ENCODE measurements at regions not wholly inside any gene's neighbourhood (a gene's known extent, or its start where the extent isn't known, plus 50 kb on each side); places are given as distances from the start of the nearest gene placed in this dataset.

GRCh38 chr3:28816017-28816416, 464.9 kb upstream of the RBMS3 start:
- Histone ChIP-seq H3K36me3 (ENCODE audit: control insufficient read depth, insufficient read depth, low read length, severe bottlenecking) (no peaks in the 10 kb centered on the region), H3K9me3 (ENCODE audit: control insufficient read depth, low read length) (peaks cover 3% of the 10 kb centered on the region), H3K4me1 (ENCODE audit: control insufficient read depth, insufficient read depth, low read length) (no peaks in the 10 kb centered on the region), H3K27me3 (replicated peaks; ENCODE audit: control insufficient read depth, insufficient read depth, low read length) (no peaks in the 10 kb centered on the region), H3K4me3 (ENCODE audit: low read length) (no peak overlapping the region), H3K9ac (ENCODE audit: low read length) (no peak overlapping the region)
- DNase-seq (ENCODE audit: low read depth), result no peak

GRCh38 chr3:28824316-28824715, 456.6 kb upstream of the RBMS3 start:
- H3K9me3 ChIP-seq (ENCODE audit: control insufficient read depth, low read length), result peaks cover 2% of the 10 kb centered on the region
- H3K4me3 ChIP-seq (ENCODE audit: low read length), result no peak overlapping the region
- no peaks in the 10 kb centered on the region for H3K36me3 ChIP-seq (ENCODE audit: control insufficient read depth, insufficient read depth, low read length, severe bottlenecking)
- DNase-seq (ENCODE audit: low read depth), result no peak
- no peak overlapping the region for H3K9ac ChIP-seq (ENCODE audit: low read length)
- no peaks in the 10 kb centered on the region for H3K27me3 ChIP-seq (replicated peaks; ENCODE audit: control insufficient read depth, insufficient read depth, low read length)
- no peaks in the 10 kb centered on the region for H3K4me1 ChIP-seq (ENCODE audit: control insufficient read depth, insufficient read depth, low read length)

- no peaks in the 10 kb centered on the region for H3K36me3 ChIP-seq (ENCODE audit: control insufficient read depth, insufficient read depth, low read length, severe bottlenecking)
- no peak overlapping the region for H3K9ac ChIP-seq (ENCODE audit: low read length)
- H3K9me3 ChIP-seq (ENCODE audit: control insufficient read depth, low read length), result peaks cover 5% of the 10 kb centered on the region
- no peak overlapping the region for H3K4me3 ChIP-seq (ENCODE audit: low read length)
- H3K4me1 ChIP-seq (ENCODE audit: control insufficient read depth, insufficient read depth, low read length), result no peaks in the 10 kb centered on the region
- DNase-seq (ENCODE audit: low read depth), result no peak
- no peaks in the 10 kb centered on the region for H3K27me3 ChIP-seq (replicated peaks; ENCODE audit: control insufficient read depth, insufficient read depth, low read length)
Measured at GRCh38 chr3:28826840-28827239, 454.0 kb upstream of the RBMS3 start.

- Histone ChIP-seq H3K27me3 (replicated peaks; ENCODE audit: control insufficient read depth, insufficient read depth, low read length) (peaks cover 31% of the 10 kb centered on the region), H3K9me3 (ENCODE audit: control insufficient read depth, low read length) (peaks cover 5% of the 10 kb centered on the region), H3K4me1 (ENCODE audit: control insufficient read depth, insufficient read depth, low read length) (no peaks in the 10 kb centered on the region), H3K4me3 (ENCODE audit: low read length) (no peak overlapping the region), H3K36me3 (ENCODE audit: control insufficient read depth, insufficient read depth, low read length, severe bottlenecking) (no peaks in the 10 kb centered on the region), H3K9ac (ENCODE audit: low read length) (no peak overlapping the region)
- no peak for DNase-seq (ENCODE audit: low read depth)
Measured at GRCh38 chr3:28835249-28835648, 445.6 kb upstream of the RBMS3 start.

GRCh38 chr3:28835751-28836150, 445.1 kb upstream of the RBMS3 start:
- Histone ChIP-seq H3K4me1 (ENCODE audit: control insufficient read depth, insufficient read depth, low read length) (no peaks in the 10 kb centered on the region), H3K36me3 (ENCODE audit: control insufficient read depth, insufficient read depth, low read length, severe bottlenecking) (no peaks in the 10 kb centered on the region), H3K9ac (ENCODE audit: low read length) (no peak overlapping the region), H3K9me3 (ENCODE audit: control insufficient read depth, low read length) (peaks cover 5% of the 10 kb centered on the region), H3K4me3 (ENCODE audit: low read length) (no peak overlapping the region), H3K27me3 (replicated peaks; ENCODE audit: control insufficient read depth, insufficient read depth, low read length) (peaks cover 31% of the 10 kb centered on the region)
- peak; percentile 19 for DNase-seq (ENCODE audit: low read depth)

GRCh38 chr3:28836199-28836598, 444.7 kb upstream of the RBMS3 start:
- Histone ChIP-seq H3K36me3 (ENCODE audit: control insufficient read depth, insufficient read depth, low read length, severe bottlenecking) (no peaks in the 10 kb centered on the region), H3K9me3 (ENCODE audit: control insufficient read depth, low read length) (peaks cover 4% of the 10 kb centered on the region)

GRCh38 chr3:28840976-28841376, 439.9 kb upstream of the RBMS3 start:
- Histone ChIP-seq H3K4me1 (ENCODE audit: control insufficient read depth, insufficient read depth, low read length) (no peaks in the 10 kb centered on the region), H3K27me3 (replicated peaks; ENCODE audit: control insufficient read depth, insufficient read depth, low read length) (peaks cover 21% of the 10 kb centered on the region), H3K36me3 (ENCODE audit: control insufficient read depth, insufficient read depth, low read length, severe bottlenecking) (no peaks in the 10 kb centered on the region), H3K9me3 (ENCODE audit: control insufficient read depth, low read length) (no peaks in the 10 kb centered on the region), H3K4me3 (ENCODE audit: low read length) (no peak overlapping the region), H3K9ac (ENCODE audit: low read length) (no peak overlapping the region)
- DNase-seq (ENCODE audit: low read depth), result no peak

More at GRCh38 chr3:28836199-28836598, 444.7 kb upstream of the RBMS3 start:
- no peak for DNase-seq (ENCODE audit: low read depth)
- Histone ChIP-seq H3K9ac (ENCODE audit: low read length) (no peak overlapping the region), H3K4me3 (ENCODE audit: low read length) (no peak overlapping the region), H3K4me1 (ENCODE audit: control insufficient read depth, insufficient read depth, low read length) (no peaks in the 10 kb centered on the region), H3K27me3 (replicated peaks; ENCODE audit: control insufficient read depth, insufficient read depth, low read length) (peaks cover 31% of the 10 kb centered on the region)

GRCh38 chr3:28841441-28841840, 439.4 kb upstream of the RBMS3 start:
- Histone ChIP-seq H3K9ac (ENCODE audit: low read length) (no peak overlapping the region), H3K9me3 (ENCODE audit: control insufficient read depth, low read length) (no peaks in the 10 kb centered on the region), H3K4me1 (ENCODE audit: control insufficient read depth, insufficient read depth, low read length) (no peaks in the 10 kb centered on the region), H3K27me3 (replicated peaks; ENCODE audit: control insufficient read depth, insufficient read depth, low read length) (peaks cover 18% of the 10 kb centered on the region), H3K36me3 (ENCODE audit: control insufficient read depth, insufficient read depth, low read length, severe bottlenecking) (no peaks in the 10 kb centered on the region), H3K4me3 (ENCODE audit: low read length) (no peak overlapping the region)
- DNase-seq (ENCODE audit: low read depth), result no peak

- no peaks in the 10 kb centered on the region for H3K4me1 ChIP-seq (ENCODE audit: control insufficient read depth, insufficient read depth, low read length)
- H3K9ac ChIP-seq (ENCODE audit: low read length), result no peak overlapping the region
- H3K36me3 ChIP-seq (ENCODE audit: control insufficient read depth, insufficient read depth, low read length, severe bottlenecking), result no peaks in the 10 kb centered on the region
- DNase-seq (ENCODE audit: low read depth), result no peak
- H3K9me3 ChIP-seq (ENCODE audit: control insufficient read depth, low read length), result no peaks in the 10 kb centered on the region
- peaks cover 6% of the 10 kb centered on the region for H3K27me3 ChIP-seq (replicated peaks; ENCODE audit: control insufficient read depth, insufficient read depth, low read length)
- H3K4me3 ChIP-seq (ENCODE audit: low read length), result no peak overlapping the region
Measured at GRCh38 chr3:28844298-28845005, 436.4 kb upstream of the RBMS3 start.

GRCh38 chr3:28845006-28845324, 435.9 kb upstream of the RBMS3 start:
- DNase-seq (ENCODE audit: low read depth), result no peak
- H3K9me3 ChIP-seq (ENCODE audit: control insufficient read depth, low read length), result no peaks in the 10 kb centered on the region
- no peak overlapping the region for H3K9ac ChIP-seq (ENCODE audit: low read length)
- H3K36me3 ChIP-seq (ENCODE audit: control insufficient read depth, insufficient read depth, low read length, severe bottlenecking), result no peaks in the 10 kb centered on the region
- peaks cover 6% of the 10 kb centered on the region for H3K27me3 ChIP-seq (replicated peaks; ENCODE audit: control insufficient read depth, insufficient read depth, low read length)
- H3K4me1 ChIP-seq (ENCODE audit: control insufficient read depth, insufficient read depth, low read length), result no peaks in the 10 kb centered on the region
- H3K4me3 ChIP-seq (ENCODE audit: low read length), result no peak overlapping the region

- no peaks in the 10 kb centered on the region for H3K4me1 ChIP-seq (ENCODE audit: control insufficient read depth, insufficient read depth, low read length)
- no peak for DNase-seq (ENCODE audit: low read depth)
- H3K9me3 ChIP-seq (ENCODE audit: control insufficient read depth, low read length), result no peaks in the 10 kb centered on the region
- H3K9ac ChIP-seq (ENCODE audit: low read length), result no peak overlapping the region
- H3K36me3 ChIP-seq (ENCODE audit: control insufficient read depth, insufficient read depth, low read length, severe bottlenecking), result no peaks in the 10 kb centered on the region
- H3K27me3 ChIP-seq (replicated peaks; ENCODE audit: control insufficient read depth, insufficient read depth, low read length), result peaks cover 6% of the 10 kb centered on the region
- H3K4me3 ChIP-seq (ENCODE audit: low read length), result no peak overlapping the region
Measured at GRCh38 chr3:28846971-28847478, 433.8 kb upstream of the RBMS3 start.

GRCh38 chr3:28847736-28848135, 433.1 kb upstream of the RBMS3 start:
- H3K9ac ChIP-seq (ENCODE audit: low read length), result no peak overlapping the region
- H3K4me3 ChIP-seq (ENCODE audit: low read length), result no peak overlapping the region
- no peak for DNase-seq (ENCODE audit: low read depth)
- no peaks in the 10 kb centered on the region for H3K36me3 ChIP-seq (ENCODE audit: control insufficient read depth, insufficient read depth, low read length, severe bottlenecking)
- peaks cover 6% of the 10 kb centered on the region for H3K27me3 ChIP-seq (replicated peaks; ENCODE audit: control insufficient read depth, insufficient read depth, low read length)
- H3K4me1 ChIP-seq (ENCODE audit: control insufficient read depth, insufficient read depth, low read length), result no peaks in the 10 kb centered on the region
- H3K9me3 ChIP-seq (ENCODE audit: control insufficient read depth, low read length), result no peaks in the 10 kb centered on the region

Measured in adipocyte (in vitro differentiated cells).